Thoracic aorta (tissue), 2 donors: ENCODE measurements at regions not wholly inside any gene's neighbourhood (a gene's known extent, or its start where the extent isn't known, plus 50 kb on each side); places are given as distances from the start of the nearest gene placed in this dataset.

Source experiments
- ATAC-seq: fragments of 150-250 bp; one replicate; pipeline ENCODE4 v1.8.0; 2017; ENCODE audit warnings: low read depth; ENCODE audit not compliant: insufficient number of reproducible peaks, low FRiP score
- DNase-seq: peaks from one replicate; pipeline ENCODE4 v3.0.0-alpha.2; 2020; ENCODE audit warnings: low spot score
- H3K27ac ChIP-seq, 2 donors: fragments of 200-600 bp; sonication (generic); 1 replicate in 1 of 2; 2 replicates in 1 of 2; pipeline ENCODE4 v1.5.1; 2016; ENCODE audit warnings: mild to moderate bottlenecking in 2 of 2, moderate library complexity in 2 of 2
- H3K27me3 ChIP-seq: fragments of 200-600 bp; sonication (generic); replicated peaks from 2 replicates; pipeline ENCODE4 v1.6.0; 2016; ENCODE audit warnings: mild to moderate bottlenecking; ENCODE audit not compliant: insufficient read depth
- H3K36me3 ChIP-seq: fragments of 200-600 bp; sonication (generic); one replicate; pipeline ENCODE4 v1.5.1; 2016
- H3K4me1 ChIP-seq, 2 donors: fragments of 200-600 bp; sonication (generic); 1 replicate in 1 of 2; 2 replicates in 1 of 2; pipeline versions ENCODE4 v1.5.1 to v1.6.0; 2016; ENCODE audit warnings: low read depth in 2 of 2, mild to moderate bottlenecking in 1 of 2; ENCODE audit not compliant: control insufficient read depth in 1 of 2
- H3K4me3 ChIP-seq: fragments of 200-600 bp; sonication (generic); 2 replicates; pipeline ENCODE4 v1.5.1; 2016; ENCODE audit warnings: mild to moderate bottlenecking
- H3K9me3 ChIP-seq: fragments of 200-600 bp; sonication (generic); 2 replicates; pipeline ENCODE4 v1.5.1; 2016
- CTCF ChIP-seq: fragments of 200-600 bp; sonication (generic); IDR thresholded peaks from one replicate; pipeline ENCODE4 v1.5.1; 2019; ENCODE audit warnings: antibody characterized with exemption

- ATAC-seq, result no peak
- DNase-seq, result no peak
- H3K9me3 ChIP-seq, result no peaks in the 10 kb centered on the region
- H3K36me3 ChIP-seq, result no peaks in the 10 kb centered on the region
- no peaks in the 10 kb centered on the region for H3K4me1 ChIP-seq
- H3K27ac ChIP-seq, result no peak overlapping the region
- no peaks in the 10 kb centered on the region for H3K27me3 ChIP-seq
- H3K4me3 ChIP-seq, result no peak overlapping the region
- no peak for TF ChIP-seq CTCF
Measured at GRCh38 chr1:69373520-69373919, 194.2 kb upstream of the LRRC7 start.

GRCh38 chr1:69376408-69376807 is 191.3 kb upstream of the LRRC7 start:
- no peak for ATAC-seq
- no peak overlapping the region for H3K4me3 ChIP-seq
- H3K27ac ChIP-seq, result no peak overlapping the region
- H3K4me1 ChIP-seq, result no peaks in the 10 kb centered on the region
- DNase-seq, result no peak
- H3K27me3 ChIP-seq, result no peaks in the 10 kb centered on the region
- no peaks in the 10 kb centered on the region for H3K9me3 ChIP-seq
- no peaks in the 10 kb centered on the region for H3K36me3 ChIP-seq
- no peak for TF ChIP-seq CTCF

- H3K4me1 ChIP-seq, result no peaks in the 10 kb centered on the region
- ATAC-seq, result no peak
- TF ChIP-seq CTCF, result no peak
- DNase-seq, result no peak
- H3K27me3 ChIP-seq, result no peaks in the 10 kb centered on the region
- no peaks in the 10 kb centered on the region for H3K9me3 ChIP-seq
- no peak overlapping the region for H3K4me3 ChIP-seq
- H3K36me3 ChIP-seq, result no peaks in the 10 kb centered on the region
- H3K27ac ChIP-seq, result no peak overlapping the region
Measured at GRCh38 chr1:69377507-69377906, 190.2 kb upstream of the LRRC7 start.

- Histone ChIP-seq H3K27me3 (no peaks in the 10 kb centered on the region), H3K4me1 (no peaks in the 10 kb centered on the region), H3K27ac (no peak overlapping the region), H3K4me3 (no peak overlapping the region), H3K36me3 (no peaks in the 10 kb centered on the region), H3K9me3 (no peaks in the 10 kb centered on the region)
- TF ChIP-seq CTCF, result no peak
- DNase-seq (no peak), ATAC-seq (no peak)
Measured at GRCh38 chr1:69388044-69388443, 179.7 kb upstream of the LRRC7 start.

GRCh38 chr1:69400128-69400527 is 167.6 kb upstream of the LRRC7 start:
- H3K4me1 ChIP-seq, result no peaks in the 10 kb centered on the region
- H3K4me3 ChIP-seq, result no peak overlapping the region
- H3K27ac ChIP-seq, result no peak overlapping the region
- no peak for TF ChIP-seq CTCF
- no peaks in the 10 kb centered on the region for H3K9me3 ChIP-seq
- DNase-seq (no peak), ATAC-seq (no peak)
- no peaks in the 10 kb centered on the region for H3K27me3 ChIP-seq
- H3K36me3 ChIP-seq, result no peaks in the 10 kb centered on the region
